ENCODE measurements at regions not wholly inside any gene's neighbourhood (a gene's known extent, or its start where the extent isn't known, plus 50 kb on each side); places are given as distances from the start of the nearest gene placed in this dataset.
A peak's percentile ranks its signal among the peaks of the same experiment; 100 is the strongest.

DNA sequence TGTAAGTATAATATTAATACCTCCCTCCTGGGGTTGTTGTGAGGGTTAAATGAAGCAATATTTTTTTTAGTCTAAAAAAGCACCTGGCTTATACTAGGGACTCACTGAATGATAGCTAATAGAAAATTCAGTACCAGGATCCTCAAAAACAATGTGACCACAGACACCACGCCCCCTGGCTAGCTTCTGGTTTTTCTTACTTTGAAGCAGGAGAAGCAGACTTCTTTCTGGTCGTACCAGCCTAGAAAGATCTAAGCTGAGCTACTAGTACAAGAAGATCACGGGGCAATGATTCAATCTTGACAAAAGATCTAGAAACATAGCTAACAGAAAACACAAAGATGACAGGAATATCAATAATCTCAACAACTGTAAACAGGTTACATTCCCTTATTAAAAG, 218.5 kb upstream of the SLC30A5 start:
- H3K4me3 ChIP-seq (ENCODE audit: low read depth in 1 of 2, low read length in 2 of 2), result no peak overlapping the region
- H3K4me1 ChIP-seq (ENCODE audit: insufficient read depth, low read length), result peaks cover 3% of the 10 kb centered on the region; the same call in 1 of the 2 replicates
- DNase-seq (peak; percentile 71), ATAC-seq (ENCODE audit: insufficient read depth, low read depth) (peak; percentile 89)
- H3K27me3 ChIP-seq (ENCODE audit: insufficient read depth, low read length, poor library complexity), result no peaks in the 10 kb centered on the region
- H2AFZ ChIP-seq (ENCODE audit: low read depth, low read length), result no peak overlapping the region
- H3K27ac ChIP-seq (ENCODE audit: low read length), result no peak overlapping the region
- no peak overlapping the region for H3K9ac ChIP-seq (ENCODE audit: low read depth, low read length)
- no peaks in the 10 kb centered on the region for H3K79me2 ChIP-seq (ENCODE audit: insufficient read depth, low read length)
- no peaks in the 10 kb centered on the region for H4K20me1 ChIP-seq (ENCODE audit: insufficient read depth, low read length)
- no peaks in the 10 kb centered on the region for H3K36me3 ChIP-seq (ENCODE audit: insufficient read depth, low read length)
- TF ChIP-seq EZH2 (IDR thresholded peaks at IDR 0.05; ENCODE audit: borderline replicate concordance, low read depth, low read length, severe bottlenecking), result no peak
- TF ChIP-seq, protein P1, sequence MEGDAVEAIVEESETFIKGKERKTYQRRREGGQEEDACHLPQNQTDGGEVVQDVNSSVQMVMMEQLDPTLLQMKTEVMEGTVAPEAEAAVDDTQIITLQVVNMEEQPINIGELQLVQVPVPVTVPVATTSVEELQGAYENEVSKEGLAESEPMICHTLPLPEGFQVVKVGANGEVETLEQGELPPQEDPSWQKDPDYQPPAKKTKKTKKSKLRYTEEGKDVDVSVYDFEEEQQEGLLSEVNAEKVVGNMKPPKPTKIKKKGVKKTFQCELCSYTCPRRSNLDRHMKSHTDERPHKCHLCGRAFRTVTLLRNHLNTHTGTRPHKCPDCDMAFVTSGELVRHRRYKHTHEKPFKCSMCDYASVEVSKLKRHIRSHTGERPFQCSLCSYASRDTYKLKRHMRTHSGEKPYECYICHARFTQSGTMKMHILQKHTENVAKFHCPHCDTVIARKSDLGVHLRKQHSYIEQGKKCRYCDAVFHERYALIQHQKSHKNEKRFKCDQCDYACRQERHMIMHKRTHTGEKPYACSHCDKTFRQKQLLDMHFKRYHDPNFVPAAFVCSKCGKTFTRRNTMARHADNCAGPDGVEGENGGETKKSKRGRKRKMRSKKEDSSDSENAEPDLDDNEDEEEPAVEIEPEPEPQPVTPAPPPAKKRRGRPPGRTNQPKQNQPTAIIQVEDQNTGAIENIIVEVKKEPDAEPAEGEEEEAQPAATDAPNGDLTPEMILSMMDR (IDR thresholded peaks at IDR 0.05; ENCODE audit: borderline replicate concordance, extremely low read depth, low read length, poor library complexity, severe bottlenecking), result no peak
- H3K4me2 ChIP-seq (ENCODE audit: insufficient read depth, low read length), result no peak overlapping the region
- H3K9me3 ChIP-seq (ENCODE audit: insufficient read depth, low read length, severe bottlenecking), result no peaks in the 10 kb centered on the region

DNA sequence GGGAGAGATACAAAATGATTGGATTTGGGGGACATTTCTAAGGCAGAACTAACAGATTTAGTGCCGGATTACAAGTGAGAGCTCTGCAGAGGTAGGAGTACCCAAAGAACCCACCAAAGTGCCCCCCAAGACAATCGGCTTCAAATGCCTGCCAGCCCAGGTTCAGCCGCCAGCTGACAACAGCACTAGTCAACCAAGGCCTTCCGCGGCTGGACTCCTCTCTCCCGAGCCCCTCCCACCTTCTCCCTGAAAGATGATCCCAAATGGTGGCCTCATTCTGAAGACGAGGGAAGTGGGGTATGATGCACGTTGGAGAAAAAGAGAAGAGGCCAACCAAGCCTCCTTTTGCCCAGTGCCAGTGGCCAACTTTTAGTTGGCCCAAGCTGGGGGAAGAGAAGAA, 210.4 kb upstream of the SLC30A5 start:
- Histone ChIP-seq H4K20me1 (ENCODE audit: insufficient read depth, low read length) (no peaks in the 10 kb centered on the region), H3K4me3 (ENCODE audit: low read depth in 1 of 2, low read length in 2 of 2) (no peak overlapping the region), H3K79me2 (ENCODE audit: insufficient read depth, low read length) (no peaks in the 10 kb centered on the region), H3K27me3 (ENCODE audit: insufficient read depth, low read length, poor library complexity) (no peaks in the 10 kb centered on the region), H3K4me2 (ENCODE audit: insufficient read depth, low read length) (peak overlapping the region; percentile 13; the same call in 1 of the 2 replicates), H3K9me3 (ENCODE audit: insufficient read depth, low read length, severe bottlenecking) (no peaks in the 10 kb centered on the region), H3K27ac (ENCODE audit: low read length) (peak overlapping the region; percentile 28), H3K36me3 (ENCODE audit: insufficient read depth, low read length) (no peaks in the 10 kb centered on the region), H2AFZ (ENCODE audit: low read depth, low read length) (no peak overlapping the region; the same call in 1 of the 2 replicates), H3K4me1 (ENCODE audit: insufficient read depth, low read length) (peaks cover 19% of the 10 kb centered on the region), H3K9ac (ENCODE audit: low read depth, low read length) (no peak overlapping the region; the same call in 1 of the 2 replicates)
- ATAC-seq (ENCODE audit: insufficient read depth, low read depth) (no peak), DNase-seq (no peak)
- TF ChIP-seq, protein P1 (IDR thresholded peaks at IDR 0.05; ENCODE audit: borderline replicate concordance, extremely low read depth, low read length, poor library complexity, severe bottlenecking), result no peak
- TF ChIP-seq EZH2 (IDR thresholded peaks at IDR 0.05; ENCODE audit: borderline replicate concordance, low read depth, low read length, severe bottlenecking), result no peak

DNA sequence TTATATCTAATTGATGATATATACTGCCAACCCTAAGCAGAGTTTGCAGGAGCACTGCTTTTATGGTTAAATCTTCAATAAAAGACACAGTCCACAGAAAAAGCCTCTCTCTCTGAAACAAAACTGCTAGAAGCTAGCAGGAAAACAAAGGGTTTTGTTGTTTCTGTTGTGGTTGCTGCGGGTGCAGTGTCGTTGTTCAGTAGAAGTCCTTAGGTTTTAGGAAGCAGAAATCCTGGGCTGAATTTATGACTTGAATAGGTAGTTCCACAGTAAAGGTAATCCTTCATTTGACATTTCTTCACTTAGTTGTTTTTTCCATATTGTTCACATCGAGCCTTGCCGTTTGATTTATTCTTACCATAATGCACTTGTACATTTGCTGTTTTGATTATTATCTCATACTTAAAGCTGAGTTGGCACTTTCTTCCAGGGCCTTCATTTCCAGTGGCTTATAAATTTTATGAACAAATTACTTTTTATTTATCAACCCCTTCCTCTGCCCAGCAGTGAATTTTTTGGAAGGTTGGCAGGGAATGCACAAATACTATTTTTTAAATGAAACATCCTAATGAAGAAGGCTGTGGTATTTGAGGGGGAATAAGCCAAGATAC, 209.6 kb upstream of the SLC30A5 start:
- H3K9me3 ChIP-seq (ENCODE audit: insufficient read depth, low read length, severe bottlenecking), result no peaks in the 10 kb centered on the region
- H3K27ac ChIP-seq (ENCODE audit: low read length), result no peak overlapping the region
- peaks cover 19% of the 10 kb centered on the region for H3K4me1 ChIP-seq (ENCODE audit: insufficient read depth, low read length)
- no peaks in the 10 kb centered on the region for H4K20me1 ChIP-seq (ENCODE audit: insufficient read depth, low read length)
- H3K4me3 ChIP-seq (ENCODE audit: low read depth in 1 of 2, low read length in 2 of 2), result no peak overlapping the region
- H3K27me3 ChIP-seq (ENCODE audit: insufficient read depth, low read length, poor library complexity), result no peaks in the 10 kb centered on the region
- peak overlapping the region; percentile 40; the same call in 1 of the 2 replicates for H3K4me2 ChIP-seq (ENCODE audit: insufficient read depth, low read length)
- no peak overlapping the region for H3K9ac ChIP-seq (ENCODE audit: low read depth, low read length)
- TF ChIP-seq, protein P1 (IDR thresholded peaks at IDR 0.05; ENCODE audit: borderline replicate concordance, extremely low read depth, low read length, poor library complexity, severe bottlenecking), result no peak
- TF ChIP-seq EZH2 (IDR thresholded peaks at IDR 0.05; ENCODE audit: borderline replicate concordance, low read depth, low read length, severe bottlenecking), result no peak
- ATAC-seq (ENCODE audit: insufficient read depth, low read depth), result peak; percentile 85
- no peaks in the 10 kb centered on the region for H3K36me3 ChIP-seq (ENCODE audit: insufficient read depth, low read length)
- no peak overlapping the region for H2AFZ ChIP-seq (ENCODE audit: low read depth, low read length)
- no peaks in the 10 kb centered on the region for H3K79me2 ChIP-seq (ENCODE audit: insufficient read depth, low read length)
- DNase-seq, result peak; percentile 61

Data from DND-41 (cell line).